Islet precursor cell (in vitro differentiated cells): ENCODE measurements at regions not wholly inside any gene's neighbourhood (a gene's known extent, or its start where the extent isn't known, plus 50 kb on each side); places are given as distances from the start of the nearest gene placed in this dataset.

ENCODE experiments used
- DNase-seq: peaks from one replicate; pipeline ENCODE4 v3.0.0-alpha.2; 2018

GRCh38 chr7:16084875-16085274 is 336.5 kb downstream of the CRPPA start:
- DNase-seq, result no peak

- no peak for DNase-seq
Observed at GRCh38 chr7:16084370-16084769, 337.0 kb downstream of the CRPPA start.

- DNase-seq, result no peak
Observed at GRCh38 chr7:16083931-16084330, 337.4 kb downstream of the CRPPA start.

DNA sequence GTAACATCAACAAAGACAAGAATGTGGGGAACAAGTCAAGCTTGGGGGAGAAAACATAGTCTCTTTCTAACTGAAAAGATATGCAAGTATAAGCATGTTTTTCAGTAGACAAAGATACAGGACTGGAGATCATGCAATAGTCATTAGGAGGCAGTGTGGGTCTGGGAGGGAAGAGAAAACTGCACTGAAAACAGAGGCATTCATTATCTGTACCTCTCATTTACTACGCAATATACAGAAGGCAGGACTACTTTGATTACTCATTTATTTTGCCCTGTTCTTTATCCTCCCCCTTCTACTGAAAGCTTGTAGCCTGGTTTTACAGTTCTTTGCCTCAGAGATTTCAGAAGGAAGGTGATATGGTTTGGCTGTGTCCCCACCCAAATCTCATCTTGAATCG is 341.2 kb downstream of the CRPPA start:
- no peak for DNase-seq

- no peak for DNase-seq
Observed at GRCh38 chr7:16079723-16080122, 341.6 kb downstream of the CRPPA start.

DNA sequence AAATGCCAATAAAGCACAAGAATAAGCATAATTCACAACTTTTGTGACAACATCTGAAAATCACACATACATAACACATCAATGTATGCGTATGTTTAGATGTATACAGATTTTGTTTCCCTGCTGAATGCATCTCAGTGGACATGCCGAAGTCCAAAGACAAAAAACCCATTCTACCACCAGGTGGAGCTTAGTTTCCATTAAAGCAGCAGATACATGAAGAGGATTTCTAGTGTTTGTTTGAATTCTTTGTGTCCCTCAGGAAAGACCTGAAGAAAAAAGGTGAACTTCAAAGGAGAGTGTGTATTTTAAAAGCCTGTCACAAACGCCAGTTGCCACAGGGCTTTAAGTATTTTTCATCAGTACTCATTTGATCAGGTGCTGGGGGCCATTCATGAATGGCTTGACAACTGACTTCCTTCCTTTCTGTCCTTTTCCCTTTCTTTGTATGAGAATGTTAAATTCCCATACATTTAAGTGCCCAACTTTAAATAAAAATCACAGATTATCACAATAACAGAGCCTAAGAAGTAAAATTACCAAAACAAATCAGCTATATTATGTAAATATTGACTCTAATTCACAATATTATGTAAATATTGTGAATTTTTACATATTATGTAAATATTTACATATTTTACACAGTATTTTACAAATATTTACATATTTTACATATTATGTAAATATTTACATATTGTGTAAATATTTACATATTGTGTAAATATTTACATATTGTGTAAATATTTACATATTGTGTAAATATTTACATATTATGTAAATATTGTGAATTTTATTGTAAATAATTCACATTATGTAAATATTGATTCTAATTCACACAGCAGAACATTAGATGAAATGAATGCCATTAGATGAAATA is 343.0 kb downstream of the CRPPA start:
- DNase-seq, result peak; percentile 67

GRCh38 chr7:16071246-16071857 is 350.0 kb downstream of the CRPPA start:
- DNase-seq, result peak; percentile 51

DNA sequence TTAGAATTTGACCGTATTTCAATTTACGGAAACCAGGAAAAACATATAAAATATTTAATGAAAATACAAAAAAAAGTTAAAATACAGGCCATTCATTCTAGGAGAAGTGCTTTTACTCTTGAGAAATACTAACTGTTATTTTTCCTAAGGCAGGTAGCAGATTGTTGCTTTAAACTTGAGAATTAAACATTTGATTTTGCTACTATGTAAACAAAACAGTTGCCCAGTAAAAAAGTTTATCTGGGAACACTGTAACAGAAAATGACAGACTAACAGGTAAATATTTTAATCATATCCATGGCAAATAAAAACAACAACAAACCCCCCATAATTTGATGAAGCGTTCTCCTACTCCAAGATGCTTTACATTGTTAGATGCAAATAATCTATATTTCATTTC is 350.5 kb downstream of the CRPPA start:
- no peak for DNase-seq

GRCh38 chr7:16069998-16070397 is 351.3 kb downstream of the CRPPA start:
- DNase-seq, result no peak

DNA sequence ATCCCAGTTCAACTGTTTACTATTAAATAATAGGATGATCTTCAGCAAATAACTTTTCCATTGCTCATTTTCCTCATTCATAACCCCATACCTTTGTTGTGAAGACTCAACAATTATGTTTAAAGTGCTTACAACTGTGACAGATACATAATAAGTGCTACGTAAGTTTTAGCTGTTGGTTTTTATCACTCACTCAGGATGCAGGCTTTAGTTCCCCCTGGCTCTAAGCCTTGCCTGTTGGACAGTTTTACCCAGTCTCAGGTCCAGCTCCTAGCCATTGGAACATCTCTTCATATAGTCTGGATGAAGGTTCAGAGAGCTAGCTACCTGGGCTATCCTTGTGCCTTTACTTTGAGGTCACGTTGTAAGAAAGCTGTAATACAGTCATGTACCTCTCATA is 353.2 kb downstream of the CRPPA start:
- DNase-seq, result no peak

DNA sequence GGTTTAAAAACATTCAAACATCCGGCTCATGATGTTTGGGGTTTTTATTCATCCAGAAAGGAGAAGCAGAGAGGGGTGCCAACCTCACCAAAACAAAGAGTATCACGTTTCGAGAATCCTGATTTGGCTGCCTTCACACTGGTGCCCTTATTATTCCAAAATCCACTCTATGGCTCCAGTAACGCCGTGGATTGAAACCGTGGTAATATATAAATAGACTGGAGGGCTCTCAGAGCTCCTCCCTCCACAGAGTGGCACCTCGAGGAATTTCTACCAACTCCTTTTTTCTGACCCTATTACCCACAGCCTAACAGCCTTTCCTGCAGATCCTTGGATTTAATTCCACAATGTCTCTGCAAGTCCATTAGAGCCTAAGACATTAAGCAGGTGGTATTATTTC is 353.6 kb downstream of the CRPPA start:
- DNase-seq, result no peak

DNA sequence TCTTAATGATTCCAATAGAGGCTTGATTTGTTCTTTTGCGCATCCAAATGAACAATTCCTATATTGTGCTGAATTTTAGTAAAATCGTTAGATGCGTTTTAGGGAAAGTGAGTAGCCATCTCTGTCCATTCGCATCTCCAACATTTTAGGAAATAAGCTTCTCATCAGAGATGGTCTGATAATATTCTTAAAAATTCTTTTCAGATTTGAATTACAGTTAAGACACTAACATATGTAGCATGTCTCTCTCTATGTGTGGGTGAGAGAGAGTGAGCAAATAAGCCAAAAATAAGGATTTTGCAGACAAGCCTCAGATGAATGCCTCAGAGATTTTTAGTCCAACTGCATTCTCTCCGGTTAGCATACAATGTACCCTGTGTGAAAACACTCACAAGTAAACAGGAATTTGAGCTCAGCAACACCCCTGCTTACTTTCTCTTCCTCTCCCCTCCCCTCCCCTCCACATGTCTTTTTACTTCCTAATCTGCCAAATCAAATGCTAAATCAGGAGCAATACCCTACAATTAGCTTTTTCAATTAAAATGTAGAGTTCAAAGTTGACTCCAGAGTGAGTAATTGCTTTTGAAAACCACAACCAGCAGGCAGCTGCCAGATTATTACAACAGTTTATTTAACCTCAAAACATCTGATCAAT is 354.4 kb downstream of the CRPPA start:
- no peak for DNase-seq

DNA sequence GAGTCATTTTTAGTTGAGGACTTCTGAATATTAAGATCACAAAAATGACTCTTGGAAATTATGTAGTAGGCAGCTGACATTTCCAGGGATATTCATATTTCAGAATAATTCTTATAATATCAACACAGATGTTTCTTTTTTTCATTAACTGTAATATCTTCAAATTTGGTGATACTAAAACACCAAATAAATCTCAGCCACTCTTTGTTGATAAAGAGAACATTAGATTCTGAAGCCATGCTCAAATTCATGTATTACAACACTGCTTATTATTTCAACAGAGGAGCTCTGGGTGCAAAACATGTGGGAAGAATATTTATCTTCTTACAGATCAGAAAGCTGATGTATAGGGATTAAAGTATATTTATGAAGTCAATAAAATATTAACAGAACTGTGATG is 355.4 kb downstream of the CRPPA start:
- DNase-seq, result no peak

GRCh38 chr7:16063716-16064675 is 357.3 kb downstream of the CRPPA start:
- DNase-seq, result no peak

- DNase-seq, result no peak
Observed at GRCh38 chr7:16063221-16063620, 358.1 kb downstream of the CRPPA start.

GRCh38 chr7:16062269-16062668 is 359.1 kb downstream of the CRPPA start:
- no peak for DNase-seq

DNA sequence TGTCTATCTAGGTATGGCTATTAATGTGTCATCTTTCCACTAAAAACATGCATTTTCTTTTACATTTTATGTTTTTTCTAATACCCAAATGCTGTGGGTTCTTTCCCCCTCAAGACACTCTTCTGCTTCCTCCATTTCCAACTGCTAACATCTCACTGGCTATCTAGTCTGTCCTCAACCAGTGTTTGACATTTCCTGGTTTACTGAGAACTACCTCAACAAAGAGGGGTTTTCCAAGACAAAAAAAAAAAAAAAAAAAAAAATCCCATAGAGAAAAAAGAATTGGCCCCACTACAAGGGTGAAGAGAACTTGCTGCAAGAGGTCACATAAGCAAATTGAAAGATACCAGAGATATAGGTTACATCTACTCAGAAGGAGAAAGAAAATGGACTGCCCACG is 359.7 kb downstream of the CRPPA start:
- no peak for DNase-seq

- DNase-seq, result no peak
Observed at GRCh38 chr7:16061011-16061410, 360.3 kb downstream of the CRPPA start.

GRCh38 chr7:16060502-16060901 is 360.8 kb downstream of the CRPPA start:
- DNase-seq, result no peak

DNA sequence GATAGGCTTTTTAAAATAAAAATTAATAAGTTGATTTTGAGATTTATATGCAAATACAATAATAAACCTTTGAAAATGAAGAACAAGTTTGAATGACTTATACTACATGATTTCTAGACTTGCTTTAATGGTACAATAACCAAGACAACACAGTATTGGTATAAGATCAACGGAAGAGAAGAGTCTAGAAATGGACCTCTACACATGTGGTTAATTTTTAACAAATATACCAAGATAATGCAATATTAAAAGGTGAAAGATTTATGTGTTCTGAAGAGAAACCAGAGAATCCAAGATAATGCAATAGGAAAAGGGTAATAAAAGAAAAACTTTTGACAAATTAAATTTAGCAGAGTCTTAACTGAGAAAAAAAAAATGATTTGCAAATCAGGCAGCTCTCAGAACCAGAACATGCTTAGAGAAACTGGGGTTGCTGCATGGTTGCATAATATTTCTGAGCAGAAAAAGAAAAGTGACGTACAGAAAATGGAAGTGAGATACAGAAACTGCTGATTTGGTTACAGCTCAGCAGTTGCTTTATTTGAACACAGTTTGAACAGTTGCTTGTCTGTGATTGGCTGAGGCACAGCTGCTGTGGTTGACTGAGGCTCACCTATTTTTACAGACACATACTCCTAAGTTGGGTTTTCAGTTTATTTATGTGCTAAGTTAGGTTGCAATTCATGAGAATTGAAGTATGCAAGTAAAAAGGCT is 365.9 kb downstream of the CRPPA start:
- DNase-seq, result no peak

GRCh38 chr7:16051561-16052255 is 365.2 kb upstream of the MEOX2 start:
- no peak for DNase-seq

- no peak for DNase-seq
Observed at GRCh38 chr7:16046041-16046440, 359.6 kb upstream of the MEOX2 start.
